GM19467 (cell line): ENCODE measurements at regions not wholly inside any gene's neighbourhood (a gene's known extent, or its start where the extent isn't known, plus 50 kb on each side); places are given as distances from the start of the nearest gene placed in this dataset.

Experiments
- ATAC-seq: cut with Tn5 transposase; IDR thresholded peaks from one replicate; pipeline ENCODE4 v1.9.1; 2021; ENCODE audit warnings: mild to moderate bottlenecking, moderate library complexity; ENCODE audit not compliant: unreplicated experiment

- no peak for ATAC-seq
These were observed 271.3 kb upstream of the TMPO start for GRCh38 chr12:98244136-98244535.

GRCh38 chr12:98253207-98254037, 262.0 kb upstream of the TMPO start:
- ATAC-seq: no peak

- ATAC-seq: no peak
These were observed 258.6 kb upstream of the TMPO start for GRCh38 chr12:98256830-98257229.

GRCh38 chr12:98259693-98260092, 255.7 kb upstream of the TMPO start:
- ATAC-seq: no peak

GRCh38 chr12:98260276-98260675, 255.1 kb upstream of the TMPO start:
- no peak for ATAC-seq

- no peak for ATAC-seq
These were observed 252.5 kb upstream of the TMPO start for GRCh38 chr12:98262902-98263301.

- peak; percentile 98 for ATAC-seq
These were observed 240.8 kb upstream of the TMPO start for GRCh38 chr12:98274430-98275130.

GRCh38 chr12:98275131-98275475, 240.3 kb upstream of the TMPO start:
- ATAC-seq: peak; percentile 40

GRCh38 chr12:98280152-98280551, 235.2 kb upstream of the TMPO start:
- no peak for ATAC-seq

GRCh38 chr12:98280621-98281020, 234.8 kb upstream of the TMPO start:
- no peak for ATAC-seq

- ATAC-seq: no peak
These were observed 223.6 kb upstream of the TMPO start for GRCh38 chr12:98291828-98292227.

- ATAC-seq: no peak
These were observed 221.2 kb upstream of the TMPO start for GRCh38 chr12:98294051-98294805.

GRCh38 chr12:98295681-98296080, 219.7 kb upstream of the TMPO start:
- no peak for ATAC-seq

- no peak for ATAC-seq
These were observed 218.8 kb upstream of the TMPO start for GRCh38 chr12:98296462-98297079.

- ATAC-seq: no peak
These were observed 217.9 kb upstream of the TMPO start for GRCh38 chr12:98297538-98297937.

- no peak for ATAC-seq
These were observed 207.2 kb upstream of the TMPO start for GRCh38 chr12:98308141-98308540.

- ATAC-seq: no peak
These were observed 197.2 kb upstream of the TMPO start for GRCh38 chr12:98317939-98318899.

- no peak for ATAC-seq
These were observed 195.5 kb upstream of the TMPO start for GRCh38 chr12:98319716-98320425.

- no peak for ATAC-seq
These were observed 190.4 kb upstream of the TMPO start for GRCh38 chr12:98325003-98325402.
